ENCODE measurements at regions not wholly inside any gene's neighbourhood (a gene's known extent, or its start where the extent isn't known, plus 50 kb on each side); places are given as distances from the start of the nearest gene placed in this dataset.
"Not testable (repeated sequence)": the region's sequence is repeated elsewhere in the genome, so short reads cannot be mapped to it uniquely, and the experiment has no call there.

DNA sequence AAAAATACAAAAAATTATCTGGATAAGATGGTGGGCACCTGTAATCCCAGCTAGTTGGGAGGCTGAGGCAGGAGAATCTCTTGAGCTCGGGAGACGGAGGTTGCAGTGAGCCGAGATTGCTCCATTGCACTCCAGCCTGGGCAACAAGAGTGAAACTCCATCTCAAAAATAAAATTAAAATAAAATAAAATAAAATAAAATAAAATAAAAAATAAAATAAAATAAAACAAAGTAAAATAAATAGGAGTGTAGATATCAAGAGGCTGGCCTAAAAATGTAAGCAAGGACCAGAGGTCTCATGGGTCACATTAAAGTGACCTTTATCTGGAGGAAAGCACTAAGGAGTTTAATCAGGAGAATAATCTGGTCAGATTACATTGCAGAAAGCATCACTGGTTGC lies 293.8 kb downstream of the MIAT start:
- TF ChIP-seq, protein P1, sequence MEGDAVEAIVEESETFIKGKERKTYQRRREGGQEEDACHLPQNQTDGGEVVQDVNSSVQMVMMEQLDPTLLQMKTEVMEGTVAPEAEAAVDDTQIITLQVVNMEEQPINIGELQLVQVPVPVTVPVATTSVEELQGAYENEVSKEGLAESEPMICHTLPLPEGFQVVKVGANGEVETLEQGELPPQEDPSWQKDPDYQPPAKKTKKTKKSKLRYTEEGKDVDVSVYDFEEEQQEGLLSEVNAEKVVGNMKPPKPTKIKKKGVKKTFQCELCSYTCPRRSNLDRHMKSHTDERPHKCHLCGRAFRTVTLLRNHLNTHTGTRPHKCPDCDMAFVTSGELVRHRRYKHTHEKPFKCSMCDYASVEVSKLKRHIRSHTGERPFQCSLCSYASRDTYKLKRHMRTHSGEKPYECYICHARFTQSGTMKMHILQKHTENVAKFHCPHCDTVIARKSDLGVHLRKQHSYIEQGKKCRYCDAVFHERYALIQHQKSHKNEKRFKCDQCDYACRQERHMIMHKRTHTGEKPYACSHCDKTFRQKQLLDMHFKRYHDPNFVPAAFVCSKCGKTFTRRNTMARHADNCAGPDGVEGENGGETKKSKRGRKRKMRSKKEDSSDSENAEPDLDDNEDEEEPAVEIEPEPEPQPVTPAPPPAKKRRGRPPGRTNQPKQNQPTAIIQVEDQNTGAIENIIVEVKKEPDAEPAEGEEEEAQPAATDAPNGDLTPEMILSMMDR (optimal IDR thresholded peaks at IDR 0.05 in 1 of 3, IDR thresholded peaks at IDR 0.05 in 1 of 3, conservative IDR thresholded peaks at IDR 0.05 in 1 of 3; ENCODE audit: extremely low read depth in 1 of 3, insufficient read depth in 2 of 3, low read length in 3 of 3), result not testable (repeated sequence)
- TF ChIP-seq EZH2 (IDR thresholded peaks at IDR 0.05; ENCODE audit: low read length), result not testable (repeated sequence)

Data from keratinocyte (primary cell).